HCT116 (cell line): ENCODE measurements at regions not wholly inside any gene's neighbourhood (a gene's known extent, or its start where the extent isn't known, plus 50 kb on each side); places are given as distances from the start of the nearest gene placed in this dataset.

Source experiments
- ATAC-seq: fragments of 200-7000 bp; cut with Tn5 transposase; 2 replicates; pipeline ENCODE4 v1.9.1; 2020; ENCODE audit warnings: mild to moderate bottlenecking, moderate library complexity
- BruUV-seq: library from RNA; stranded (reverse); fragments of 400-500 nt; replicated peaks from 2 replicates; lab custom pipeline; 2021; lab: Mats Ljungman, UMichigan
- CTCF ChIA-PET: fragments of 300-600 bp; sonication (Branson Sonifier 250); formaldehyde crosslinking; loops from one replicate; lab custom pipeline; 2021; ENCODE audit warnings: antibody characterized with exemption; lab: Charles Lee
- POLR2A ChIA-PET: fragments of 300-600, 350-600 bp; sonication (Branson Sonifier 250); formaldehyde crosslinking; loops from one replicate; lab custom pipeline; 2021; ENCODE audit warnings: antibody characterized with exemption; lab: Charles Lee
- RAD21 ChIA-PET, 2 experiments: fragments of 300-600 bp; sonication (Branson Sonifier 250); formaldehyde crosslinking; loops; one replicate each; lab custom pipeline; 2023; ENCODE audit warnings: low total read pairs in 2 of 2; ENCODE audit not compliant: uncharacterized antibody in 2 of 2, unreplicated experiment in 2 of 2, low non-redundant PET in 1 of 2; lab: Charles Lee
- DNase-seq: peaks from one replicate; pipeline ENCODE4 v3.0.0-alpha.2; 2010; ENCODE audit warnings: low read depth, low spot score
- H2AFZ ChIP-seq: fragments of 200-600 bp; shearing (Covaris generic), sonication (generic); 2 replicates; pipeline ENCODE4 v1.6.1; 2017; ENCODE audit warnings: low read depth, mixed run types, mixed read lengths, antibody characterized with exemption, low read length; ENCODE audit not compliant: poor library complexity, severe bottlenecking
- H3K27ac ChIP-seq: 2 replicates; pipeline ENCODE4 v1.5.1; 2012; ENCODE audit warnings: low read depth, low read length
- H3K27me3 ChIP-seq: fragments of 200-600 bp; sonication (generic); 2 replicates; pipeline ENCODE4 v1.6.1; 2016; ENCODE audit warnings: mixed run types, low read length, mixed read lengths; ENCODE audit not compliant: insufficient read depth
- H3K36me3 ChIP-seq, 2 experiments: fragments of 200-500 bp in 1 of 2; fragments of 200-600 bp in 1 of 2; sonication (Bioruptor generic) in 1 of 2; sonication (generic) in 1 of 2; 2 replicates each; pipeline versions ENCODE4 v1.5.1 to v1.6.1; 2014 to 2016; ENCODE audit warnings: low read length in 2 of 2, inconsistent platforms in 1 of 2, mixed read lengths in 1 of 2, mixed run types in 1 of 2; ENCODE audit not compliant: insufficient read depth in 2 of 2, control insufficient read depth in 1 of 2
- H3K4me1 ChIP-seq, 2 experiments: fragments of 200-600 bp in 1 of 2; sonication (generic) in 1 of 2; 2 replicates each; pipeline versions ENCODE4 v1.5.1 to v1.6.1; 2012 to 2017; ENCODE audit warnings: low read length in 2 of 2, inconsistent platforms in 1 of 2, mild to moderate bottlenecking in 1 of 2, mixed read lengths in 1 of 2, mixed run types in 1 of 2, moderate library complexity in 1 of 2; ENCODE audit not compliant: insufficient read depth in 2 of 2, control insufficient read depth in 1 of 2
- H3K4me2 ChIP-seq: fragments of 200-600 bp; sonication (generic); 2 replicates; pipeline ENCODE4 v1.6.1; 2017; ENCODE audit warnings: mixed run types, low read length, mixed read lengths
- H3K4me3 ChIP-seq, 2 experiments: fragments of 200-600 bp in 1 of 2; sonication (generic) in 1 of 2; replicated peaks in 1 of 2; 2 replicates each; pipeline ENCODE4 v1.5.1; 2011 to 2016; ENCODE audit warnings: low read length in 2 of 2, control low read depth in 1 of 2, low read depth in 1 of 2, mild to moderate bottlenecking in 1 of 2, mixed read lengths in 1 of 2, mixed run types in 1 of 2
- H3K79me2 ChIP-seq: fragments of 200-600 bp; sonication (generic); 2 replicates; pipeline ENCODE4 v1.6.1; 2017; ENCODE audit warnings: mild to moderate bottlenecking, mixed run types, low read length, moderate library complexity, mixed read lengths; ENCODE audit not compliant: insufficient read depth
- H3K9ac ChIP-seq: fragments of 200-600 bp; sonication (generic); 2 replicates; pipeline ENCODE4 v1.6.1; 2016; ENCODE audit warnings: low read length, mixed read lengths
- H3K9me2 ChIP-seq: fragments of 200-600 bp; sonication (generic), shearing (Covaris generic); 2 replicates; pipeline ENCODE4 v1.6.1; 2017; ENCODE audit warnings: mixed run types, mild to moderate bottlenecking, moderate library complexity; ENCODE audit not compliant: insufficient read depth
- H3K9me3 ChIP-seq, 2 experiments: fragments of 200-500 bp in 1 of 2; fragments of 200-600 bp in 1 of 2; sonication (Bioruptor generic) in 1 of 2; sonication (generic) in 1 of 2; 2 replicates each; pipeline ENCODE4 v1.6.1; 2014 to 2017; ENCODE audit warnings: low read length in 2 of 2, mixed read lengths in 2 of 2, inconsistent platforms in 1 of 2, low read depth in 1 of 2, mild to moderate bottlenecking in 1 of 2, mixed run types in 1 of 2, moderate library complexity in 1 of 2; ENCODE audit not compliant: control insufficient read depth in 1 of 2, insufficient read depth in 1 of 2
- H4K20me1 ChIP-seq: fragments of 200-600 bp; sonication (generic), shearing (Covaris generic); 2 replicates; pipeline ENCODE4 v1.6.1; 2017; ENCODE audit warnings: mixed run types, mild to moderate bottlenecking, moderate library complexity; ENCODE audit not compliant: insufficient read depth
- ATF3 ChIP-seq: IDR thresholded peaks from 2 replicates; pipeline ENCODE4 v1.6.1; 2012
- CBX3 ChIP-seq: IDR thresholded peaks from 2 replicates; pipeline ENCODE4 v1.6.1; 2012; ENCODE audit warnings: low read depth
- CEBPB ChIP-seq: IDR thresholded peaks from 2 replicates; pipeline ENCODE4 v1.6.1; 2012; ENCODE audit warnings: low read depth
- EGR1 ChIP-seq: IDR thresholded peaks from 2 replicates; pipeline ENCODE4 v1.6.1; 2012; ENCODE audit warnings: low read depth
- EZH2 ChIP-seq: fragments of 200-600 bp; sonication (generic); IDR thresholded peaks from 2 replicates; pipeline ENCODE4 v1.6.1; 2017; ENCODE audit warnings: antibody characterized with exemption, mixed run types
- EZH2phosphoT487 ChIP-seq: fragments of 200-600 bp; IDR thresholded peaks from 2 replicates; pipeline ENCODE4 v1.6.1; 2018; ENCODE audit warnings: antibody characterized with exemption, borderline replicate concordance
- MAX ChIP-seq: IDR thresholded peaks from 2 replicates; pipeline ENCODE4 v1.6.1; 2012
- POLR2AphosphoS5 ChIP-seq: IDR thresholded peaks from 2 replicates; pipeline ENCODE4 v1.6.1; 2011; ENCODE audit warnings: mild to moderate bottlenecking, low read depth, low read length, moderate library complexity
- RAD21 ChIP-seq: IDR thresholded peaks from 2 replicates; pipeline ENCODE4 v1.6.1; 2012; ENCODE audit warnings: low read depth, mild to moderate bottlenecking
- REST ChIP-seq: IDR thresholded peaks from 2 replicates; pipeline ENCODE4 v1.6.1; 2012; ENCODE audit warnings: low read depth
- SIN3A ChIP-seq: IDR thresholded peaks from 2 replicates; pipeline ENCODE4 v1.6.1; 2012; ENCODE audit warnings: low read depth
- SP1 ChIP-seq: IDR thresholded peaks from 2 replicates; pipeline ENCODE4 v1.6.1; 2012; ENCODE audit warnings: low read depth
- TCF7L2 ChIP-seq: IDR thresholded peaks from 2 replicates; pipeline ENCODE4 v1.7.0; 2011; ENCODE audit warnings: borderline replicate concordance, inconsistent platforms; ENCODE audit not compliant: insufficient read depth, insufficient read length; ENCODE audit errors: extremely low read depth
- ZFX ChIP-seq: fragments of 450-650 bp; IDR thresholded peaks from 2 replicates; pipeline ENCODE4 v1.6.1; 2017
- ZNF274 ChIP-seq: fragments of 200-500 bp; sonication (Bioruptor generic); IDR thresholded peaks from 2 replicates; pipeline ENCODE4 v1.6.1; 2014; ENCODE audit warnings: mild to moderate bottlenecking, low read depth, low read length, inconsistent platforms
- intact Hi-C: fragments of 100-400 bp; cut with micrococcal nuclease; formaldehyde crosslinking; loops from 2 replicates; pipeline ENCODE4 v1.10.0; 2022

- Histone ChIP-seq H3K9me2 (no peaks in the 10 kb centered on the region), H3K27me3 (no peaks in the 10 kb centered on the region), H3K4me3 (no peak overlapping the region), H3K9ac (no peak overlapping the region), H2AFZ (no peak overlapping the region), H3K27ac (no peak overlapping the region), H3K79me2 (no peaks in the 10 kb centered on the region), H3K9me3 (no peaks in the 10 kb centered on the region), H4K20me1 (no peaks in the 10 kb centered on the region), H3K36me3 (no peaks in the 10 kb centered on the region), H3K4me2 (no peak overlapping the region), H3K4me1 (no peaks in the 10 kb centered on the region)
- ChIA-PET POLR2A (no interaction called here), RAD21 (no interaction called here), CTCF (no interaction called here)
- intact Hi-C loops: no loop called here
- no peak for ATAC-seq
- BruUV-seq: no TSS peak
- DNase-seq: no peak
- no peak for TF ChIP-seq ZNF274
- no peak for TF ChIP-seq SP1
- no peak for TF ChIP-seq ATF3
- no peak for TF ChIP-seq POLR2AphosphoS5
- no peak for TF ChIP-seq ZFX
- no peak for TF ChIP-seq TCF7L2
- no peak for TF ChIP-seq CEBPB
- TF ChIP-seq EZH2phosphoT487: no peak
- TF ChIP-seq SIN3A: no peak
Measured at GRCh38 chr5:41598011-41598410, 87.6 kb upstream of the PLCXD3 start.

- CTCF ChIA-PET: no interaction called here
- Histone ChIP-seq H3K36me3 (no peaks in the 10 kb centered on the region), H3K4me1 (no peaks in the 10 kb centered on the region), H3K9me3 (no peaks in the 10 kb centered on the region)
- TF ChIP-seq POLR2AphosphoS5 (no peak), ATF3 (no peak), REST (no peak), CEBPB (no peak), ZNF274 (no peak), RAD21 (no peak), SP1 (no peak), CBX3 (no peak), EZH2 (no peak), EGR1 (no peak), MAX (no peak), ZFX (no peak)
- TF ChIP-seq, all 23 proteins: peak for 0
- Histone ChIP-seq H4K20me1 (no peaks in the 10 kb centered on the region), H3K4me2 (no peak overlapping the region), H3K27ac (no peak overlapping the region), H2AFZ (no peak overlapping the region), H3K27me3 (peaks cover 5% of the 10 kb centered on the region; the same call in 1 of the 2 replicates), H3K4me3 (no peak overlapping the region), H3K79me2 (no peaks in the 10 kb centered on the region), H3K9ac (no peak overlapping the region), H3K9me2 (no peaks in the 10 kb centered on the region)
- BruUV-seq: no TSS peak
- ChIA-PET RAD21 (no interaction called here), POLR2A (no interaction called here)
- no peak for ATAC-seq
- no peak for DNase-seq
- intact Hi-C loops: no loop called here
Measured at GRCh38 chr5:41587668-41588067, 77.3 kb upstream of the PLCXD3 start.
